Common myeloid progenitor, CD34-positive (primary cell): ENCODE measurements at regions not wholly inside any gene's neighbourhood (a gene's known extent, or its start where the extent isn't known, plus 50 kb on each side); places are given as distances from the start of the nearest gene placed in this dataset.

Source experiments
- CTCF ChIA-PET: fragments of 350-600 bp; sonication (Branson Sonifier 250); formaldehyde crosslinking; loops from one replicate; lab custom pipeline; 2021; ENCODE audit warnings: antibody characterized with exemption; lab: Charles Lee
- POLR2A ChIA-PET: fragments of 350-600 bp; sonication (Branson Sonifier 250); formaldehyde crosslinking; loops from one replicate; lab custom pipeline; 2021; ENCODE audit warnings: antibody characterized with exemption; lab: Charles Lee
- DNase-seq, 3 donors: peaks; one replicate each; pipeline versions ENCODE4 v3.0.0 to v3.0.0-alpha.2; 2013
- H3K27ac ChIP-seq, 2 experiments: 1 replicate in 1 of 2; 2 replicates in 1 of 2; pipeline ENCODE4 v1.7.0; 2013; ENCODE audit warnings: inconsistent platforms in 2 of 2, low read length in 2 of 2, mild to moderate bottlenecking in 2 of 2, low read depth in 1 of 2, moderate library complexity in 1 of 2; ENCODE audit not compliant: severe bottlenecking in 2 of 2, insufficient read depth in 1 of 2, poor library complexity in 1 of 2
- H3K27me3 ChIP-seq, 5 experiments: replicated peaks in 2 of 5; 1 replicate in 3 of 5; 2 replicates in 2 of 5; pipeline versions ENCODE4 v1.6.1 to v1.7.0; 2013; ENCODE audit warnings: low read length in 4 of 5, mild to moderate bottlenecking in 2 of 5, moderate library complexity in 2 of 5, inconsistent platforms in 1 of 5; ENCODE audit not compliant: insufficient read depth in 5 of 5, control insufficient read depth in 4 of 5
- H3K36me3 ChIP-seq, 4 experiments: 1 replicate in 2 of 4; 2 replicates in 2 of 4; pipeline versions ENCODE4 v1.6.1 to v1.7.0; 2013; ENCODE audit warnings: low read length in 3 of 4, control low read depth in 1 of 4, mild to moderate bottlenecking in 1 of 4; ENCODE audit not compliant: control insufficient read depth in 4 of 4, insufficient read depth in 4 of 4
- H3K4me1 ChIP-seq, 4 experiments: 1 replicate in 3 of 4; 2 replicates in 1 of 4; pipeline versions ENCODE4 v1.6.1 to v1.7.1; 2013; ENCODE audit warnings: low read length in 3 of 4, mild to moderate bottlenecking in 3 of 4, control low read depth in 1 of 4, inconsistent platforms in 1 of 4, moderate library complexity in 1 of 4; ENCODE audit not compliant: control insufficient read depth in 4 of 4, insufficient read depth in 4 of 4; ENCODE audit errors: control extremely low read depth in 1 of 4
- H3K4me3 ChIP-seq, 7 experiments: 1 replicate in 4 of 7; 2 replicates in 3 of 7; pipeline versions ENCODE4 v1.5.1 to v1.7.0; 2013; ENCODE audit warnings: mild to moderate bottlenecking in 7 of 7, low read length in 6 of 7, moderate library complexity in 6 of 7, inconsistent platforms in 2 of 7, low read depth in 2 of 7, control low read depth in 1 of 7; ENCODE audit not compliant: insufficient read depth in 4 of 7, control insufficient read depth in 1 of 7; ENCODE audit errors: extremely low read depth in 1 of 7
- H3K9me3 ChIP-seq, 5 experiments: 1 replicate in 4 of 5; 2 replicates in 1 of 5; pipeline versions ENCODE4 v1.6.1 to v1.7.1; 2013; ENCODE audit warnings: low read length in 4 of 5, mild to moderate bottlenecking in 2 of 5, inconsistent platforms in 1 of 5, low read depth in 1 of 5, moderate library complexity in 1 of 5; ENCODE audit not compliant: control insufficient read depth in 4 of 5, insufficient read depth in 2 of 5; ENCODE audit errors: control extremely low read depth in 1 of 5
- WGBS: methylation state at CpG from one replicate; pipeline ENCODE4 v1.1.5; 2013; ENCODE audit not compliant: insufficient coverage; 5-methylcytosine and 5-hydroxymethylcytosine counted together

- H3K36me3 ChIP-seq = no peaks in the 10 kb centered on the region
- no peaks in the 10 kb centered on the region for H3K27me3 ChIP-seq
- CTCF ChIA-PET = interaction anchor here (1.2 kb wide), 1 partner anchor 10 kb away, joined by 3 read pairs; no protein-coding TSS in a partner anchor
- no peaks in the 10 kb centered on the region for H3K4me1 ChIP-seq
- no peak for DNase-seq
- no peak overlapping the region for H3K27ac ChIP-seq
- no peaks in the 10 kb centered on the region for H3K9me3 ChIP-seq
- no peak overlapping the region for H3K4me3 ChIP-seq
- POLR2A ChIA-PET = no interaction called here
These were observed 416.2 kb downstream of the IRS1 start for GRCh38 chr2:226383461-226383860.

- ChIA-PET POLR2A (no interaction called here), CTCF (no interaction called here)
- Histone ChIP-seq H3K4me3 (no peak overlapping the region), H3K4me1 (no peaks in the 10 kb centered on the region), H3K36me3 (no peaks in the 10 kb centered on the region), H3K27ac (no peak overlapping the region), H3K27me3 (no peaks in the 10 kb centered on the region), H3K9me3 (no peaks in the 10 kb centered on the region)
- 87% methylated on average over 3 of the region's 6 CpGs for WGBS
- no peak for DNase-seq
These were observed 418.9 kb downstream of the IRS1 start for GRCh38 chr2:226380679-226381078.

- Histone ChIP-seq H3K27ac (no peak overlapping the region), H3K27me3 (no peaks in the 10 kb centered on the region), H3K9me3 (no peaks in the 10 kb centered on the region), H3K4me3 (no peak overlapping the region), H3K36me3 (no peaks in the 10 kb centered on the region), H3K4me1 (no peaks in the 10 kb centered on the region)
- no CpG with 5 or more reads among the region's 2 CpGs for WGBS
- POLR2A ChIA-PET = no interaction called here
- no peak for DNase-seq
- CTCF ChIA-PET = no interaction called here
These were observed 420.6 kb downstream of the IRS1 start for GRCh38 chr2:226378753-226379705.

GRCh38 chr2:226376516-226377180 is 423.0 kb downstream of the IRS1 start:
- Histone ChIP-seq H3K36me3 (no peaks in the 10 kb centered on the region), H3K27me3 (peaks cover 0 to 2% (median 1%) of the 10 kb centered on the region in 5 experiments), H3K27ac (no peak overlapping the region), H3K9me3 (no peaks in the 10 kb centered on the region), H3K4me3 (no peak overlapping the region), H3K4me1 (no peaks in the 10 kb centered on the region)
- WGBS = 80% methylated on average over 1 of the region's 4 CpGs
- no peak for DNase-seq
- ChIA-PET POLR2A (no interaction called here), CTCF (no interaction called here)

GRCh38 chr2:226366920-226367319 is 432.7 kb downstream of the IRS1 start:
- 54% methylated on average over 7 of the region's 7 CpGs for WGBS
- ChIA-PET CTCF (interaction anchor here (1.0 kb wide), 1 partner anchor 8 kb away, joined by 3 read pairs; no protein-coding TSS in a partner anchor), POLR2A (no interaction called here)
- Histone ChIP-seq H3K9me3 (no peaks in the 10 kb centered on the region), H3K36me3 (no peaks in the 10 kb centered on the region), H3K27me3 (peaks cover 0 to 2% (median 0%) of the 10 kb centered on the region in 5 experiments), H3K27ac (no peak overlapping the region), H3K4me3 (no peak overlapping the region), H3K4me1 (no peaks in the 10 kb centered on the region)
- DNase-seq = no peak

- ChIA-PET CTCF (no interaction called here), POLR2A (no interaction called here)
- no peak overlapping the region for H3K27ac ChIP-seq
- no peaks in the 10 kb centered on the region for H3K4me1 ChIP-seq
- no peaks in the 10 kb centered on the region for H3K27me3 ChIP-seq
- H3K9me3 ChIP-seq = no peaks in the 10 kb centered on the region
- H3K36me3 ChIP-seq = no peaks in the 10 kb centered on the region
- H3K4me3 ChIP-seq = no peak overlapping the region
- no peak for DNase-seq
These were observed 435.4 kb downstream of the IRS1 start for GRCh38 chr2:226364217-226364616.

- 90% methylated on average over 2 of the region's 2 CpGs for WGBS
- no peak overlapping the region for H3K27ac ChIP-seq
- H3K4me1 ChIP-seq = no peaks in the 10 kb centered on the region
- DNase-seq = no peak
- H3K27me3 ChIP-seq = no peaks in the 10 kb centered on the region
- H3K36me3 ChIP-seq = no peaks in the 10 kb centered on the region
- no peak overlapping the region for H3K4me3 ChIP-seq
- H3K9me3 ChIP-seq = no peaks in the 10 kb centered on the region
- ChIA-PET POLR2A (no interaction called here), CTCF (no interaction called here)
These were observed 436.6 kb downstream of the IRS1 start for GRCh38 chr2:226362980-226363379.
